NCI-H1694 (cell line): ENCODE measurements at regions not wholly inside any gene's neighbourhood (a gene's known extent, or its start where the extent isn't known, plus 50 kb on each side); places are given as distances from the start of the nearest gene placed in this dataset.

Experiments used
- DNase-seq: peaks from one replicate; lab custom pipeline; 2025; lab: John Stamatoyannopoulos, UW

- no peak for DNase-seq
Observed at GRCh38 chr9:81259896-81260295, 429.5 kb downstream of the TLE1 start.

DNA sequence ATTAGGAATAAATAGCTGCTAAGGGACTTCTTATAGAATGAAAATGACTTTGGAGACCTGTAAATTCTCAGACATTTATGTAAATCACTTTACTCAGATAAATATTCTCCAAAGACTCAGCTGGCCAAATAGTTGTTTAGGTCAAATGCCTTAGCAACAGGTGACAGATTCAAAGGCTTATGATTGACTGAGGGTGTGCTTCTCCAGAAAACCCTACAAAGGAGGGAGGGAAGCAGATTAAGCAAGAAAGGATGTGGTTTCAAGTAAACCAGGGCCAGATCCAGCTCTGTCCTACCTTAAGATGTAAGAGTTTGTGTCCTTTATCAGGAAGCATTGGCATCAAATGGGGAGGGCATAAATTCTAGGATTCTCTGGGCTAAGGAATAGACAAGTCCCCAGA, 433.0 kb downstream of the TLE1 start:
- no peak for DNase-seq

- DNase-seq, result no peak
Observed at GRCh38 chr9:81250606-81251005, 438.7 kb downstream of the TLE1 start.

DNA sequence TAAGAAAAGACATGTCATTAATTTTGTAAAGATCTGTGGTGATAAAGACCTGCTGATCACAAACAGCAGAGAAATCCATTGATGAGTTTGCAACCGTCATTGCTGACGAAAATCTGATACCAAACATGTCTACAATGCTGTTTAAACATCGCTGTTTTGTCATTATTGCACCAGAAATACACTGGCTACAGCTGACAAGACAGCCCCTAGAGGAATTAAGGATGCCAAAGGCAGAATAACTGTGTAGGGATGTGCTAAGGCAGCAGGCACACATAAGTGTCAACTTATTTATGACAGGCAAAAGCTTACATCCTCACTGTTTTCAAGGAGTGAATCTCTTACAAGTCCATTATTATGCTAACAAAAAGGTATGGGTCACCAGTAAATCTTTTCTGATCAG, 439.3 kb downstream of the TLE1 start:
- no peak for DNase-seq

DNA sequence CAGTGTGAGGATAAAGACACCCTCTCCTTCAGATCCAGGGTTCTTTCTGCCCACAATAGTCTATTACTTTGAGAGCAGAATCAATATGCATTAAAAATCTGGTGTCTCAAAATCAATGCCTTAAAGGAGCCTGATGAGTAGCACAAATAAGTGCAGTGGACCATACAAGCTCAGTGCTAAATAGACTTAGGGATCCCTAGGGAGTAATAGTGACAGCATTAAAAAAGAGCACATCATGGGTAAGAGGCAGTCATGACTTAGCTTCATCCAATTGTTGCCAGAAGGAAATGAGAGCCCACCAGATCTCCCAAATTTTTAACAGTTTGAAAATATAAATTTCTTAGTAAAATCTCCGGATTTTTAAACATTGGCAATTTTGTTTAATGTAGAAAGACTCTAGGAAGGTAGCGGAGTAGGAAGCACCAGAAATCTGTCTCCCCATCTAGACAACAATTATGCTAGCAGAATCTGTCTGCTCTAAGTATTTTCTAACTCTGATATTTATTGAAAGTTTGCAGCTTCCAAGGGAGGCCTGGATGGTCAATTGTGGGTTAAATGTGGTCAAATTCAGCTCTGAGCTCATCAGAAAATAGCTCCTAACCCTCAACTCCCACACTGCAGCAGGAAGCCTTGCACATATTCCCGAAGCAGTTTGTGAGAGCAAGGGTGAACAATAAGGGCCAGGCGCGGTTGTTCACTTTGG, 443.9 kb downstream of the TLE1 start:
- DNase-seq, result no peak

DNA sequence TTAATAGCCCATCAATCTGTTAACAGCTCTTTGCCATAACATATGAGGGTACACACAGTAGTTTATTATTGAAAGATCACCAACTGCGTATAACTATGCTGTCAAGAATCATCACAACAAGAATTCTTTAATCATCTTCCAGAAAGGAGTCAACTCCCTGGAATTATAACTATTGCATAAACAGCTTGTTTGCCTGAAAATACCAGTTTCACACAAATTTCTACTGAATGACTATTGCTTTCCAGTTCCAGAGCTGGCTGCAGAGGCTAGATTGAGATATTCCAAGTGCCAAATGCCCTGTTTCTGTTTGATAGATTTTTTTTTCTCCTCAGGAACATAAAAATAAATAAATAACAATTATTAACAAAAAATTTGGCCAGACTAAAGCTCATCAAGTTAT, 444.7 kb downstream of the TLE1 start:
- no peak for DNase-seq

DNA sequence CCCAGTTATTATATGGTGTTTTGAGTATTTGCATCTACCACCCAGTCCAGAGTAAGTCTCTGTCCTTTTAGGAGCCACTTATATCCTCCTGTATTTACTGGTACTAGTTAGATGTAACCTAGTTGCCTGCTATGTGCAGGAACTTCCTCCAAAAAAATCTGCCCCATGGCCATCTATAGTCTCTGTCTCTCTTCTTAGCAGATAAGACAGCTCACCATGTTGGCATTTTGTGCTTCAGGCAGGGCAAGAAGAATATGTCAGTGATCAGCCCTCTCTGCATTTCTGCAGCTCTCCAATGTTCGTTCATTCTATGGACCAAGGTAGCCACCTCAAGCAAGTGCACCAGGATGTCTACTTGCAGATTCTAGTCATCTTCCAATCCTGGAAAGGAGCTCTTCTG, 446.5 kb downstream of the TLE1 start:
- DNase-seq, result no peak

DNA sequence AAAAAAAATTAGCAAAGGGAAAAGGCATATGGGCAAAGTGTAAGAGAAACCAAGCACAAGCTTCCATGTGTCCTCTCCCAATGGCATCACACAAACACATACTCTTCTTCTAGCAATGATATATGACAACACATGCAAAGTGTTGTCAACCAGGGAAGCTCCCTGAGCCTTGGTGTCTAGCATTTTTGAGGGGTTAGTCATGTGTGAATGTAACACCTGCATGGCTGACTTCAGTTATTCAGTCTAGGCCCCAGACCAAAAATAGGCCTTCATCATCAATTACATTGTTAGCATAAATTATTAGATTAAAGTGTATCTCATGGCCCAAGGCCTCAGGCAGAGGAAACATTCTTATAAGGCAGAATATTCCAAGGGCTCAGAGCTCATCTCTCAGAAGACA, 450.0 kb downstream of the TLE1 start:
- no peak for DNase-seq

DNA sequence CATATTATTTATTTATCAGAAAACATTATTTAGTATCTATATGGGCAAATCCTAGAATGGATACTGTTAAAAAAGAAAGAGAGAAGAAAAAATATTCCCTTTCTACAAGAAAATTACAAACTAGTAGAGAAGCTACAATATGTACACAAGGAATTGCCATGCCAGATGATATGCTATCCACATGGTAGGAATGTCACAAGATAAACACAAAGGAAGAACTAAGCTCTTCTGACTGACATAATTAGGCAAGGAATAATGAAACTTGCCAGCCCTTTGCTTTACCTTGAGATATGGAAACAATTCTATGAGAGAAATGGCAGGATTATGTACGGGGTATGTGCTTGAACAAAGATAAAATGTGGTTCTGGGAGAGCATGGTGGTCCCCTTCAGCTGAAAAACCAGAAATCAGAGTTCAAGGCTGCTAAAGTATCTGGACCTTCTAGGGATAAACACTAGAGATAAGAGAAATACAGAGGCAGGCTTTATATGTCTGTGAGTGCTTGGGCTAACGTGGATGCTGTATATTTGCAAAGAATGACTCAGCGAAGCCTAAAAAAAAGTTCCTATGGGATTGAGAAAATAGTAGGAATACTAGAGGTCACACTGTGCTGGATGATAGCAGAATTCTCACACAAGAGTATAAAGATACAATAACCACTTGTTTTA, 451.6 kb downstream of the TLE1 start:
- DNase-seq, result no peak

- DNase-seq, result no peak
Observed at GRCh38 chr9:81234924-81235610, 454.3 kb downstream of the TLE1 start.

GRCh38 chr9:81231011-81231410, 458.3 kb downstream of the TLE1 start:
- no peak for DNase-seq

GRCh38 chr9:81227507-81228245, 461.7 kb downstream of the TLE1 start:
- DNase-seq, result no peak

DNA sequence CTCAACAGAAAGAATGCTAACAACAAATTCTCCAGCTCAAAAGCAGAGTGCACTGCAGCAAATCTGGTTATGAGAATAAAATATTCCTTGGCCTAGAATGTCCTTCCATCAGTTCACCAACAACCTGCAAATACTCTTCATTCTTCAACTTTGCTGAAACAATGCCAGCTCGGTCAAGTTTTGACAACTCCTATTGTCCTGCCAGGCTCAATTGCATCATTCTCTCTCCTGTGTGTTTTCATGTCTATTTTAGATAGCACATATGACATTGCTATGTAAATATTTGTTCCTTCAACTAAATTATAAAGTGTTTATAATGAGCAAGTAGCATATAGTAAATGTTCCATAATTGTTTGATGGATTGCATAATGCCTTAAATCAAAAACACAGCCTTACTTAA, 463.8 kb downstream of the TLE1 start:
- no peak for DNase-seq

DNA sequence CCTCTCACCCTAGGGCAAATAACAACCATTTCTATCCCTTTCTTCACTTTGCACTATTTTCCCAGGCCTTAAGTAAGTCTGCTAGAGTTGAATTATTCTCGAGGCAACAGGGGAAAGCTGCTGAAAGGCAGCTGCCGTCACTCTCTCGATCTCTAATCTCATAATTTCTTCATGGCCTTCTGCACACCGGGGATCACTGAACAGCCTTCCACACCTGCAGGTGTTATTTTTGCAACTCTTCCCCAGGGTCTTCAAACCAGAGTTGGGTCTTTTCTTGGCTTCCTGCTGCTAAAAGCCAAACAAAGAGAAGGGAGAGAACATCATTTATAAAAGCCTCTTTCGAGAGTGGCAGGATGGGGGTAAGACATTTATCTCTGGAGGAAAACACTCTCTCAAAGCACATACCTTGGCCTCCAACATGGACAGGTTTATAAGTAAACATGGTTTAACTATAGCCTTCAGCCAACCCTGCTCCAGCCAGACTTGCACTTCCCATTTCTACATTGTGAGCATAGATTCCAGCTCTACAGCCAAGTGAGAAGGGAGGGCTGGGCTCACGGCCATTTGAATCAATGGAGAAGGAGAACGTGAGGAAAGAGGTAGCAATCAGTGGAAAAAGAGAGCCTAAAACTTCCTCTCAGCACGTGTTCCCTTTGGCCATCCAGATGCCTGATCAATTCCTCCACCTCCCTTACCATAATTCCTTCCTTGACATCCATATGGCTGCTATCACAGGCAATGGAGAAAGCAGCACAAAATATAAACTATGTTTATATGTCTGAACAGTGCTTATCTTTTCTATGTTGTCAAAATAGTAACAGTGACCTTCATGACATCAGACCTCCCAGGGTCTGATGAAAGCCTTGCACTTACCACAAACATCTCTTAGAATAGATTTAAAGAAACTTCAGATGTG, 464.9 kb downstream of the TLE1 start:
- DNase-seq, result no peak

DNA sequence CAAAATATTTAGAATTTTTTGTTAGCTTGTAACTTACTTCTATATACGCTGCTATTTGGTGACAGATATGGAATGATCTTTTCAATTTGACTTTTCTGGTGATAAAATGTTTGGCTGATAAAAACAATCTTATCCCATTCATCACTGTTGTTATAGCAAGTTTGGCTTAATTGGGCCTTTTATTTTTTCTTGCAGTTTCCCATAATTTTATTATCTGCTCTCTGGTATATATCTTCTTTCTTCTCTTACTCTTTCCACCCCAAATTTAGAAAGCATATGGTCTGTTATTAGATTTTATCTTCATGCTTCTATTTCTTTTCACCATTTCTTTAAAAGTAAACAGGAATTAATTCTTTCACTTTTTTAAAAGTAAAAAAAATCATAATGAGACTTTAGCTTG, 474.4 kb downstream of the TLE1 start:
- no peak for DNase-seq

DNA sequence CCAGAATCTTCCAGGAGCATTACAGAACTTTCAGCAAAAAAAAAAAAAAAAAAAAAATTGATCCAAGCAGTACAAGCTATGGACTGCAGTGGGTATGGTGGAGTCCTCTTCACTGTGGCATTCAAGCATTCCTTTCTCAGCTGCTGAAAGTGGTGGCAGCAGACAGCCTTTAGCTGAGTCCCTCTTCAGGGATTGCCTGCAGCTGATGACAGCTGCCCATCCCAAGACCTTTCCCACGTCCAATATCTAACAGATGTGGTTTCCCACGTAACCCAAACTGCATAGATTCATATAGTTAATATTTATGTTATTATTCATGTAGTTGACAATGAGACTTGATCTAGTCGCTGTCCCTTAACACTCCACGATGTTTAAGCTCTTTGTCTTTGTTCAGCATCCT, 475.9 kb downstream of the TLE1 start:
- no peak for DNase-seq

GRCh38 chr9:81211741-81212140, 477.6 kb downstream of the TLE1 start:
- no peak for DNase-seq

- no peak for DNase-seq
Observed at GRCh38 chr9:81207651-81208050, 481.7 kb downstream of the TLE1 start.

GRCh38 chr9:81202292-81202691, 487.1 kb downstream of the TLE1 start:
- DNase-seq, result no peak

DNA sequence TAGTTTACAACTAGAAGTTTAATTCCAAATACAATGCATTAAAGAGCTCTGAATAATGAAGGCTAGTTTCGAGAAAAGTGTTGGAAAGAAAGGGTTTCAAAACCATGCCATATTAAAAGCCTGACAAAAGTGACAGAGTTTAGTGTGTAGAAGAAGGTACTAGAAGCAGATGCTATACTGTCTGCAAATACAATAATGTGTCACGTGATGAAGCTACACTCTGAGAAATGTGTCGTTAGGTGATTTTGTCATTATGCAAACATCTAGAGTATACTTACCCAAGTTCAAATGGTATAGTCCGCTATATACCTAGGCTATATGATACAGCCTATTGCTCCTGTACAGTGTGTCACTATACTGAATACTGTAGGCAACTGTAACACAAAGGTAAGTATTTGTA, 494.1 kb downstream of the TLE1 start:
- DNase-seq, result no peak
